ENCODE measurements at regions not wholly inside any gene's neighbourhood (a gene's known extent, or its start where the extent isn't known, plus 50 kb on each side); places are given as distances from the start of the nearest gene placed in this dataset. TPM values are rescaled to one million over a fixed set of nuclear protein-coding genes. Genes with fewer than 3 reads are reported as not detected.

Small RNA genes lying in the stretch of these regions (small RNA-seq; reads per million reads assigned to genes)
- not detected for gene AC244023.1 (ENCODE audit: insufficient read depth)

All from H1 (cell line).